ENCODE measurements at regions not wholly inside any gene's neighbourhood (a gene's known extent, or its start where the extent isn't known, plus 50 kb on each side); places are given as distances from the start of the nearest gene placed in this dataset.
"Not testable (repeated sequence)": the region's sequence is repeated elsewhere in the genome, so short reads cannot be mapped to it uniquely, and the experiment has no call there.

DNA sequence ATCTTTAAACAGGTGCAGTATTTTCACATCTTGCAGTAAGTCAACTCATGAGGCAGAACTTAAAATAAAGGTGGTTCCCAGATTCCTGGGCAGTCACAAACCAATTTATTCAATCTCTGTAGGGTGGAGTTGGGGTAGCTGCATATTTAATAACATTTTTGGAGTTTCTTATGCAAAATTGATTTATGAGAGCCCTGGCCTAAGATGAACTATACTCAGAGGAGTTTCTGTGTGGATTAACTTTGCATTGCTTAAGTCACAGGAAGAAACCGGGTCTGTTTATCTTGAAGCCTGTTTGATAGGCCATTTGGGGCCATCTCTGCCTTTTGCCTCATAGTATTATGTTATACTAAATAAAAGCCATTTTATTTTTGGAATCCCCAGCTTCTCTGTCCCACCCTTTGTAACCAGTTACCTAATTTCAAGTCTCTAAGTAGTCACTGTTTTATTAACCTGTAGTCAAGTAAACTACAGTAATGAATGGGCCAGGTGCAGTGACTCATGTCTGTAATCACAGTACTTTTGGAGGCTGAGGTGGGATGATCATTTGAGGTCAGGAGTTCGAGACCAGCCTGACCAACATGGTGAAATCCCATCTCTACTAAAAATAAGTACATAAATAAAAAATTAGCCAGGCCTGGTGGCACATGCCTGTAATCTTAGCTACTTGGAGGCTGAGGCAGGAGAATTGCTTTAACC, 104.4 kb upstream of the FAM3C start:
- DNase-seq (no peak), ATAC-seq (no peak)
- TF ChIP-seq, protein P1, sequence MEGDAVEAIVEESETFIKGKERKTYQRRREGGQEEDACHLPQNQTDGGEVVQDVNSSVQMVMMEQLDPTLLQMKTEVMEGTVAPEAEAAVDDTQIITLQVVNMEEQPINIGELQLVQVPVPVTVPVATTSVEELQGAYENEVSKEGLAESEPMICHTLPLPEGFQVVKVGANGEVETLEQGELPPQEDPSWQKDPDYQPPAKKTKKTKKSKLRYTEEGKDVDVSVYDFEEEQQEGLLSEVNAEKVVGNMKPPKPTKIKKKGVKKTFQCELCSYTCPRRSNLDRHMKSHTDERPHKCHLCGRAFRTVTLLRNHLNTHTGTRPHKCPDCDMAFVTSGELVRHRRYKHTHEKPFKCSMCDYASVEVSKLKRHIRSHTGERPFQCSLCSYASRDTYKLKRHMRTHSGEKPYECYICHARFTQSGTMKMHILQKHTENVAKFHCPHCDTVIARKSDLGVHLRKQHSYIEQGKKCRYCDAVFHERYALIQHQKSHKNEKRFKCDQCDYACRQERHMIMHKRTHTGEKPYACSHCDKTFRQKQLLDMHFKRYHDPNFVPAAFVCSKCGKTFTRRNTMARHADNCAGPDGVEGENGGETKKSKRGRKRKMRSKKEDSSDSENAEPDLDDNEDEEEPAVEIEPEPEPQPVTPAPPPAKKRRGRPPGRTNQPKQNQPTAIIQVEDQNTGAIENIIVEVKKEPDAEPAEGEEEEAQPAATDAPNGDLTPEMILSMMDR (IDR thresholded peaks at IDR 0.05), result no peak
- Histone ChIP-seq H3K36me3 (no peaks in the 10 kb centered on the region), H3K27ac (no peak overlapping the region), H3K4me1 (no peaks in the 10 kb centered on the region), H3K4me3 (no peak overlapping the region), H3K9me3 (peaks cover 0 to 17% of the 10 kb centered on the region in 2 donors), H3K27me3 (no peaks in the 10 kb centered on the region)
- intact Hi-C loops (cut with DNase I), result no loop called here

DNA sequence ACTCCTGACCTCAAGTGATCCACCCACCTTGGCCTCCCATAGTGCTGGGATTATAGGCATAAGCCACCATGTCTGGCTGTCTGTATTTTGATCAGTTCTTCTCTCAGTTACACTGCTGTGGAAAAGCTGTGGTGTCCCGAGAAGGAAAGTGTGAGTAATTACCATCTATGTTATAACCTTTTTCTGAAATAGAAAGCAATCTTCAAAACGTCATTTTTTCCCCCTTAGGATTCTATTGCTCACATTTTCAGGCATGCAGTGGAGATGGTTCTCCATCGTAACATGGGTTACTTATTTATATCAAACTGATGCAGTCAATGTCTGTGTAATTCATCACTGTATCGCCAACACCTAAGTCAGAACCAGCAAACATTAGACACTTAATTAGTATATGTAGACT, 103.5 kb upstream of the FAM3C start:
- no peak for DNase-seq
- Histone ChIP-seq H3K27ac (no peak overlapping the region), H3K4me1 (no peaks in the 10 kb centered on the region), H3K27me3 (no peaks in the 10 kb centered on the region), H3K9me3 (peaks cover 0 to 10% of the 10 kb centered on the region in 2 donors), H3K4me3 (no peak overlapping the region), H3K36me3 (no peaks in the 10 kb centered on the region)
- intact Hi-C loops (cut with DNase I), result no loop called here
- no peak for ATAC-seq
- TF ChIP-seq, protein P1 (IDR thresholded peaks at IDR 0.05), result no peak

DNA sequence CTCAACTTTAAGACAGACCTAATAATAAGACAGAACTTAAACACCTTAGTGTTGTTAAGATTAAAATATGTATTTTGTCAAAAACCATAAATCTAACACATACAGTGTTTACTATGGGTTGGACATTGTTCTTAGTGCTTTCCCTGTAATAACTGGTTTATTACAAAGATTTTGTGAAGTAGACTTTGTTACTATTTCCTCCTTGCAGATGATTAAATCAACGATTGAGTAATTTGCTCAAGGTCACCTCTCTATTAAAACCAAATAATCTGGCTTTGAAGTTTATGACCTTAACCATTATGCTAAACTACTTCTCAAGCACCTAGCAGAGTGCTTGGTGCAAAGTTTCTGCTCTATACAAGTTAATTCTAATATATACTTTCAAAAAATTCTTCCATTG, 102.7 kb upstream of the FAM3C start:
- Histone ChIP-seq H3K4me1 (no peaks in the 10 kb centered on the region), H3K9me3 (peaks cover 0 to 7% of the 10 kb centered on the region in 2 donors), H3K4me3 (no peak overlapping the region), H3K36me3 (no peaks in the 10 kb centered on the region), H3K27me3 (no peaks in the 10 kb centered on the region), H3K27ac (no peak overlapping the region)
- ATAC-seq (no peak), DNase-seq (no peak)
- TF ChIP-seq, protein P1 (IDR thresholded peaks at IDR 0.05), result no peak
- intact Hi-C loops (cut with DNase I), result no loop called here

DNA sequence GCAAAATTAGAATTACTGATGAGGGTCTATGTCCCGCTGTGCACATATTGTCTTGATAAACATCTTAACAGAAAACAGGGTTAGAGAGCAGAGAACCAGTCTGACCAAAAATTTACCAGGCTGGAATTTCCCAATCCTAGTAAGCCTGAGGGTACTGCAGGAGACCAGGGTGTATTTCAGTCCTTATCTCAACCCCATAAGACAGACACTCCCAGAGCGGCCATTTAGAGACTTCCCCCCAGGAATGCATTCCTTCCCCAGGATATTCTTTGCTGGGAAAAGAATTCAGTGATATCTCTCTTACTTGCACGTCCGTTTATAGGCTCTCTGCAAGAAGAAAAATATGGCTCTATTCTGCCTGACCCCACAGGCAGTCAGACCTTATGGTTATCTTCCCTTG, 101.4 kb upstream of the FAM3C start:
- H3K4me3 ChIP-seq; H3K4me1 ChIP-seq; H3K27ac ChIP-seq; H3K9me3 ChIP-seq; ATAC-seq; DNase-seq; intact Hi-C loops (cut with DNase I); H3K27me3 ChIP-seq; H3K36me3 ChIP-seq: not testable (repeated sequence)

DNA sequence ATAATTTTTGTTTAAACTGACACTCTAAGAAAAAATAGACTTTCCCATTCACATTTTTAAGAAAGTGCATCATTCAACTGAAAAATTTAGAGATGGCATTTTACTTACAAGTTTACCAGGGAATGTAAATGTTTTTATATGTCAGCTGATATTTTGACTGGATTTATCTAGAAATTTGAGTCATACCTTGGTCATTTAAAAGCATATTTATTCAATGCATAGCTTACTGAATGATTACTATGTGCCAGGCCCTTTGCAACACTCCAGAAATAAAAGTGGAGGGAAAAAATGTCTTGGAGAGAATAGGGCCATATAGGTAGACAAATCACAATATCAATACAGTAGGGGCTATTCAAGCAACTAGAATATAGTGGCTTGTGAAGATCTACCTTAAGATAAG, 98.4 kb upstream of the FAM3C start:
- ATAC-seq (no peak), DNase-seq (no peak)
- Histone ChIP-seq H3K4me1 (no peaks in the 10 kb centered on the region), H3K9me3 (peaks cover 0 to 5% of the 10 kb centered on the region in 2 donors), H3K4me3 (no peak overlapping the region), H3K27ac (no peak overlapping the region), H3K36me3 (no peaks in the 10 kb centered on the region), H3K27me3 (no peaks in the 10 kb centered on the region)
- TF ChIP-seq, protein P1 (IDR thresholded peaks at IDR 0.05), result no peak
- intact Hi-C loops (cut with DNase I), result no loop called here

DNA sequence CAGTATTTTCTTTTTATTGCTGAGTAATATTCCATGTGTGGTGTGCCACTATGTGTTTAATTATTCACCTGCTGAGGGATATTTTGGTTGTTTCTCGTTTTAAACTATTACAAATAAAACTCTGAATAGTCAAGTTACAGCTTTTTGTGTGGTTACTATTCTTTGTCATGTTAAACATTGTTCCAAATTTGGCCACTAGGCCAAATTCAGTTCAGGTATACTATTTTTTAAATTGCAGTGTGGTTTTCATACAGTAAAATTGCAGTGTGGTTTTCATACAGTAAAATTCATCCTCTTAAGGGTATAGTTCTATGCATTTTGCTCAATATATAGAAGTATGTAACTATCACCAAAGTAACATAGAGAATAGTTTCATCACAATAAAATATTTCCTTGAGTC, 97.4 kb upstream of the FAM3C start:
- Histone ChIP-seq H3K4me3 (no peak overlapping the region), H3K27me3 (no peaks in the 10 kb centered on the region), H3K9me3 (peaks cover 0 to 5% of the 10 kb centered on the region in 2 donors), H3K4me1 (no peaks in the 10 kb centered on the region), H3K36me3 (no peaks in the 10 kb centered on the region), H3K27ac (no peak overlapping the region)
- no peak for DNase-seq
- intact Hi-C loops (cut with DNase I), result no loop called here
- ATAC-seq, result no peak
- TF ChIP-seq, protein P1 (IDR thresholded peaks at IDR 0.05), result no peak
